ENCODE measurements at regions not wholly inside any gene's neighbourhood (a gene's known extent, or its start where the extent isn't known, plus 50 kb on each side); places are given as distances from the start of the nearest gene placed in this dataset.

DNA sequence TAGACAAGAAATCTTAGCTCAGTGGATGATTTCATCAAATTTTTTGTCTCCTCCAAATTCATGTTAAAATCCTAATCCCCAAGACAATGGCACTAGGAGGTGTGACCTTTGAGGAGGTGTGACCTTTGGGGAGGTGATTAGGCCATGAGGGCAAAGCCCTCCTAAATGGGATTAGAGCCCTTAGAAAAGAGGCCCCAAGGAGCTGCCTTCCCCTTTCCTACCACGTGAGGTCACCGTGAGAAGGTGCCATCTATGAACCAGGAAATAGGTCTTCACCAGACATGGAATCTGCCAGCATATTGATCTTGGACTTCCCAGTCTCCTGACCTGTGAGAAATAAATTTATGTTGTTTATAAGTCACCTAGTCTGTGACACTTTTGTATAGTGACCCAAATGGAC is 138.7 kb downstream of the TRIM29 start:
- no peaks in the 10 kb centered on the region for H3K9me3 ChIP-seq (replicated peaks; ENCODE audit: control insufficient read depth, insufficient read depth, low read depth, low read length)
- no peaks in the 10 kb centered on the region for H3K36me3 ChIP-seq (ENCODE audit: control insufficient read depth, insufficient read depth, low read length)
- no peaks in the 10 kb centered on the region for H4K20me1 ChIP-seq (replicated peaks; ENCODE audit: control insufficient read depth, insufficient read depth, low read length)
- no peaks in the 10 kb centered on the region for H3K27me3 ChIP-seq (ENCODE audit: control insufficient read depth in 2 of 2, insufficient read depth in 2 of 2, low read length in 2 of 2)
- CTCF ChIA-PET (ENCODE audit: low intra/inter-chr PET ratio), result no interaction called here
- H3K4me3 ChIP-seq, result no peak overlapping the region
- peak in 2 of 4 experiments; percentile 12 to 17 for DNase-seq (ENCODE audit: extremely low read depth in 1 of 4, low spot score in 3 of 4)
- 0% methylated on average over 2 of the region's 2 CpGs for WGBS (ENCODE audit: insufficient coverage, low coverage, missing lambda C conversion rate)
- BruUV-seq (replicated peaks), result no TSS peak
- in situ Hi-C loops (cut with MboI) (no loop called here), intact Hi-C loops (cut with micrococcal nuclease) (loop anchor here (2.0 kb wide), 1 partner anchor 110 kb away; no protein-coding TSS in a partner anchor)
- POLR2A ChIA-PET, result interaction anchor here (0.6 to 1.1 kb wide), 3 partner anchors 13 to 131 kb away, joined by 3 to 5 read pairs (median 3); no protein-coding TSS in a partner anchor
- no peaks in the 10 kb centered on the region for H3K4me1 ChIP-seq (replicated peaks in 1 of 2; ENCODE audit: control insufficient read depth in 2 of 2, insufficient read depth in 2 of 2, low read length in 2 of 2)
- H3K79me2 ChIP-seq (ENCODE audit: control insufficient read depth, insufficient read depth, low read length), result no peaks in the 10 kb centered on the region
- H3K9ac ChIP-seq (ENCODE audit: insufficient read depth in 1 of 2, low read depth in 2 of 2, low read length in 2 of 2), result no peak overlapping the region
- peak; percentile 74 for ATAC-seq
- no peaks in the 10 kb centered on the region for H3K9me1 ChIP-seq (ENCODE audit: control insufficient read depth, insufficient read depth, low read length)
- H3K4me2 ChIP-seq (ENCODE audit: insufficient read depth, low read length), result no peak overlapping the region
- H3K27ac ChIP-seq (ENCODE audit: extremely low read depth, low read depth, low read length), result no peak overlapping the region
- no peak overlapping the region for H2AFZ ChIP-seq (ENCODE audit: low read depth, low read length)
- peak; percentile 23 for FAIRE-seq
- no peak for TF ChIP-seq RFX7 (CRISPR knock-in tag; IDR thresholded peaks at IDR 0.05)
- TF ChIP-seq, protein P1, sequence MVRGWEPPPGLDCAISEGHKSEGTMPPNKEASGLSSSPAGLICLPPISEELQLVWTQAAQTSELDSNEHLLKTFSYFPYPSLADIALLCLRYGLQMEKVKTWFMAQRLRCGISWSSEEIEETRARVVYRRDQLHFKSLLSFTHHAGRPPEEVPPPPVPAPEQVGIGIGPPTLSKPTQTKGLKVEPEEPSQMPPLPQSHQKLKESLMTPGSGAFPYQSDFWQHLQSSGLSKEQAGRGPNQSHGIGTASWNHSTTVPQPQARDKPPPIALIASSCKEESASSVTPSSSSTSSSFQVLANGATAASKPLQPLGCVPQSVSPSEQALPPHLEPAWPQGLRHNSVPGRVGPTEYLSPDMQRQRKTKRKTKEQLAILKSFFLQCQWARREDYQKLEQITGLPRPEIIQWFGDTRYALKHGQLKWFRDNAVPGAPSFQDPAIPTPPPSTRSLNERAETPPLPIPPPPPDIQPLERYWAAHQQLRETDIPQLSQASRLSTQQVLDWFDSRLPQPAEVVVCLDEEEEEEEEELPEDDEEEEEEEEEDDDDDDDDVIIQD (CRISPR knock-in tag; IDR thresholded peaks at IDR 0.05), result no peak
- TF ChIP-seq SMC3 (conservative IDR thresholded peaks at IDR 0.05; ENCODE audit: insufficient read depth, low read depth, low read length), result 0 out of 2 replicates have a peak, but pooled peaks have one; percentile 27
- TF ChIP-seq ZNF444 (CRISPR knock-in tag; IDR thresholded peaks at IDR 0.05), result no peak
- TF ChIP-seq, protein P2, sequence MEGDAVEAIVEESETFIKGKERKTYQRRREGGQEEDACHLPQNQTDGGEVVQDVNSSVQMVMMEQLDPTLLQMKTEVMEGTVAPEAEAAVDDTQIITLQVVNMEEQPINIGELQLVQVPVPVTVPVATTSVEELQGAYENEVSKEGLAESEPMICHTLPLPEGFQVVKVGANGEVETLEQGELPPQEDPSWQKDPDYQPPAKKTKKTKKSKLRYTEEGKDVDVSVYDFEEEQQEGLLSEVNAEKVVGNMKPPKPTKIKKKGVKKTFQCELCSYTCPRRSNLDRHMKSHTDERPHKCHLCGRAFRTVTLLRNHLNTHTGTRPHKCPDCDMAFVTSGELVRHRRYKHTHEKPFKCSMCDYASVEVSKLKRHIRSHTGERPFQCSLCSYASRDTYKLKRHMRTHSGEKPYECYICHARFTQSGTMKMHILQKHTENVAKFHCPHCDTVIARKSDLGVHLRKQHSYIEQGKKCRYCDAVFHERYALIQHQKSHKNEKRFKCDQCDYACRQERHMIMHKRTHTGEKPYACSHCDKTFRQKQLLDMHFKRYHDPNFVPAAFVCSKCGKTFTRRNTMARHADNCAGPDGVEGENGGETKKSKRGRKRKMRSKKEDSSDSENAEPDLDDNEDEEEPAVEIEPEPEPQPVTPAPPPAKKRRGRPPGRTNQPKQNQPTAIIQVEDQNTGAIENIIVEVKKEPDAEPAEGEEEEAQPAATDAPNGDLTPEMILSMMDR (IDR thresholded peaks at IDR 0.05 in 2 of 3, conservative IDR thresholded peaks at IDR 0.05 in 1 of 3; ENCODE audit: insufficient read depth in 2 of 3, low read depth in 1 of 3, low read length in 3 of 3), result peak; percentile 20 to 48 (median 23); a peak in 2 of 6 replicates
- TF ChIP-seq RNF2 (IDR thresholded peaks at IDR 0.05), result no peak
- TF ChIP-seq, protein P3, sequence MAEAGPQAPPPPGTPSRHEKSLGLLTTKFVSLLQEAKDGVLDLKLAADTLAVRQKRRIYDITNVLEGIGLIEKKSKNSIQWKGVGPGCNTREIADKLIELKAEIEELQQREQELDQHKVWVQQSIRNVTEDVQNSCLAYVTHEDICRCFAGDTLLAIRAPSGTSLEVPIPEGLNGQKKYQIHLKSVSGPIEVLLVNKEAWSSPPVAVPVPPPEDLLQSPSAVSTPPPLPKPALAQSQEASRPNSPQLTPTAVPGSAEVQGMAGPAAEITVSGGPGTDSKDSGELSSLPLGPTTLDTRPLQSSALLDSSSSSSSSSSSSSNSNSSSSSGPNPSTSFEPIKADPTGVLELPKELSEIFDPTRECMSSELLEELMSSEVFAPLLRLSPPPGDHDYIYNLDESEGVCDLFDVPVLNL (CRISPR knock-in tag; IDR thresholded peaks at IDR 0.05; ENCODE audit: low read depth), result no peak
- no peak for TF ChIP-seq SNIP1 (IDR thresholded peaks at IDR 0.05; ENCODE audit: low read depth)
- TF ChIP-seq, protein P4, sequence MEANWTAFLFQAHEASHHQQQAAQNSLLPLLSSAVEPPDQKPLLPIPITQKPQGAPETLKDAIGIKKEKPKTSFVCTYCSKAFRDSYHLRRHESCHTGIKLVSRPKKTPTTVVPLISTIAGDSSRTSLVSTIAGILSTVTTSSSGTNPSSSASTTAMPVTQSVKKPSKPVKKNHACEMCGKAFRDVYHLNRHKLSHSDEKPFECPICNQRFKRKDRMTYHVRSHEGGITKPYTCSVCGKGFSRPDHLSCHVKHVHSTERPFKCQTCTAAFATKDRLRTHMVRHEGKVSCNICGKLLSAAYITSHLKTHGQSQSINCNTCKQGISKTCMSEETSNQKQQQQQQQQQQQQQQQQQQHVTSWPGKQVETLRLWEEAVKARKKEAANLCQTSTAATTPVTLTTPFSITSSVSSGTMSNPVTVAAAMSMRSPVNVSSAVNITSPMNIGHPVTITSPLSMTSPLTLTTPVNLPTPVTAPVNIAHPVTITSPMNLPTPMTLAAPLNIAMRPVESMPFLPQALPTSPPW (CRISPR knock-in tag; IDR thresholded peaks at IDR 0.05), result no peak
- TF ChIP-seq, protein P5, sequence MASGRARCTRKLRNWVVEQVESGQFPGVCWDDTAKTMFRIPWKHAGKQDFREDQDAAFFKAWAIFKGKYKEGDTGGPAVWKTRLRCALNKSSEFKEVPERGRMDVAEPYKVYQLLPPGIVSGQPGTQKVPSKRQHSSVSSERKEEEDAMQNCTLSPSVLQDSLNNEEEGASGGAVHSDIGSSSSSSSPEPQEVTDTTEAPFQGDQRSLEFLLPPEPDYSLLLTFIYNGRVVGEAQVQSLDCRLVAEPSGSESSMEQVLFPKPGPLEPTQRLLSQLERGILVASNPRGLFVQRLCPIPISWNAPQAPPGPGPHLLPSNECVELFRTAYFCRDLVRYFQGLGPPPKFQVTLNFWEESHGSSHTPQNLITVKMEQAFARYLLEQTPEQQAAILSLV (tag; IDR thresholded peaks at IDR 0.05), result no peak
- TF ChIP-seq MYC (IDR thresholded peaks at IDR 0.05; ENCODE audit: low read depth, low read length), result no peak
- TF ChIP-seq MYC (CRISPR knock-in tag; IDR thresholded peaks at IDR 0.05; ENCODE audit: borderline replicate concordance, low read depth), result no peak
- no peak for TF ChIP-seq ILK (tag; IDR thresholded peaks at IDR 0.05; ENCODE audit: borderline replicate concordance, low read depth)
- TF ChIP-seq RAD21 (CRISPR knock-in tag; conservative IDR thresholded peaks at IDR 0.05 in 1 of 2, IDR thresholded peaks at IDR 0.05 in 1 of 2), result peak in 1 of 2 experiments; percentile 19; a peak in 2 of 4 replicates

All from K562 (cell line).